ENCODE measurements at regions not wholly inside any gene's neighbourhood (a gene's known extent, or its start where the extent isn't known, plus 50 kb on each side); places are given as distances from the start of the nearest gene placed in this dataset.

DNA sequence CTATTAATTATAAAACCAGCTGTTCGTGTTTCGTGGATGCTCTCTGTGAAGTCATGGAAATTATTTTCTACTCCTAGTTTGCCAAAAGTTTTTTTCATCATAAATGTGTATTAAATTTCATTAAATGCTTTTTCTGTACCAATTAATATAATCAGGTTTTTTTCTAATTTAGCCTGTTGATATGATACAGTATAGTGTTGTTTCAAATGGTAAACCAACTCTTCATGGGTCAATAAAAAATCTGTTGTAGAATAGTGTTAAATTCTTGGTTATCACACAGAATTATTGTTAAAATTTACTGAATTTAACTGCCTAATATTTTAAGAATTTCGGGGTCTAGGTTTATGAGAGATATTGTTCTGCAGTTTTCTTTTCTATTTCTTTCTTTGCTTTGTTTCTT is 505.9 kb upstream of the MANEA start:
- DNase-seq = no peak

DNA sequence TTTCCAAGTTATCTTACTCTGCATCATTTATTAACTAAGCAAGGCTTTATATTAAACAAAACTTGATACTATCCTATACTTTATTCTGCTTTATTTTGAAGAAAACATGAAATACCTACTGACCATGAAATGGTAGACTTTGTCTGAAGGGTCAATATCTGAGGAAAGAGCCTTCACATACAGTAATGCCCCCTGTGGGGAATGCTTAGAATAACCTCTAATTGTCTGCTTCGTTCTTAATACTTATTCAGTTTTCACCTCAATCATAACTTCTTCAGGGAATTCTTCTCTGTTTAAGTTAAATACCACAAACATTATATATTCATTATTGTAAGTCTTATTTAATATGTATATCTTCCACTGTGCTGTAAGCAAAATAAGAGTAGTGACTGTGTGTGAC is 498.9 kb upstream of the MANEA start:
- DNase-seq = no peak

DNA sequence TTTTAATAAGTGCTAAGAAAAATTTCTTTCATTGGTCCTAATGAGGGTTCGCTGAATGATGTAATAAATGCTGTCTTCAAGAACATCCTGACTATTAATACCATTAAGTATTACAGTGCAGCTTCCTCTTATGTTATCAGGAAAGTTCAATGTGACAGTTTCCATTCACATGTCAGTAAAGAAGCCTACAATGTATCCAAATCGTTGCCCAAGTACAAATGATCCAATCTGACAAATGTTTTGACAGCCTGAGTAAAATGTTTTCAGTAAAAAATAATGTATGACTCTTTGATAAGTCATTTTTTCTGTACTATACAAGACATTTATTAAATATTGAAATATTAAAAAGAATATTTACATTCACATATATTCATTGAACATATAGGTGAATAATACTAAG is 496.1 kb upstream of the MANEA start:
- no peak for DNase-seq

DNA sequence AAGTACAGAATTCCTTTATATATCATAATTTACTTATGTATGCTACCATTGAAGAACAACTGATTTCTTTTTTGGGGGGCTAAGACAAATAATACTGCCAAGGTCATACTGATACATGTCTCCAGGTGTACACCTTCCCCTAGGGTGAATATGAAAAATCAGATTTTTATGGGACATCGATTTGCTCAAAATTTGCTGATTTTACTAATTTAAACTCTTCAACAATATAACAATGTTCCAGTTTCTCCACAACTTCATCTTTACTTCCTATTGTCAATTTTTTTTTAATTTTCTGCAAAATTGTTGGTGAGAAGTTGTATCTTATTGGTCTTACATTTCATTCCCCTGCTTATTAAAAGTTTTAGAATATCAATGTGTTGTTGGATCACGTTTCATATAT is 495.4 kb upstream of the MANEA start:
- no peak for DNase-seq

DNA sequence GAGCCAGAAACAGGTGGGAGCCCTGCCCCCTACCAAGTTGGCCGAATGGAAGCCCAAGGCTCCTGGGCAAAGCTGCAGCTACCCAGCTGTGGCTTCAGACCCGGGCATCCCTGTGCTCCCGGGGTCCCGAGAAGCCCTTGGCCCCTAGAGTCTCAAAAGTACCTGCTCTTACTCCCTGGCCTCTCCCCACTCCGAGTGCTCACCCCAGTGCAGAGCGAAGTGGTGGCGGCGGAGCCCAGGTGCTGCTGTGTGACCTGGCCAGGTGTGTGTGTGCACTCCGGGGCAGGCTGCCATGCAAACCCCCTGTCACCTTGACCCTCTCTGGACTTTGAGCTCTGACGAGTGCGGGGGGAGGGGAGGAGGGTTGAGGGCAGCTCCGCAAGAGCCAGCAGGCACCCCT is 493.8 kb upstream of the MANEA start:
- DNase-seq = no peak

DNA sequence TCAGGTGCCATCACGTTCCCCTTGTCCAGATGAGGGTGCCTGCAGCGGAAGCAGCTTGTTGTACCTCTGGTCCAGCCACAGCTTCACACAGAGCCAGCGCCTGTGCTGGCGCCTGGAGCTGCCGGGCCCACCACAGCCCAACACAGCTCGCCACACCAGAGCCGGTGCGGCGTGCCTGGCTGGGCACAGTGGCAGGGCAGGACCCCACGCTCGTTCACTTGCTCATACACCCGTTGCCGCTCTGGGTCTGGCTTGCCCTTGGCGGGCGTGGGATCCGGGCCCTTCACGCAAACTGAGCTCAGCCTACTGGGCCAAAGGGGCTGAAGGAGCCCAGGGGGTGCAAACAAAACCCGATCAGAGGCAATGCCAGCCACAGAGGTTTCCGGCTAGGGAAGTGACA is 492.5 kb upstream of the MANEA start:
- DNase-seq = no peak

DNA sequence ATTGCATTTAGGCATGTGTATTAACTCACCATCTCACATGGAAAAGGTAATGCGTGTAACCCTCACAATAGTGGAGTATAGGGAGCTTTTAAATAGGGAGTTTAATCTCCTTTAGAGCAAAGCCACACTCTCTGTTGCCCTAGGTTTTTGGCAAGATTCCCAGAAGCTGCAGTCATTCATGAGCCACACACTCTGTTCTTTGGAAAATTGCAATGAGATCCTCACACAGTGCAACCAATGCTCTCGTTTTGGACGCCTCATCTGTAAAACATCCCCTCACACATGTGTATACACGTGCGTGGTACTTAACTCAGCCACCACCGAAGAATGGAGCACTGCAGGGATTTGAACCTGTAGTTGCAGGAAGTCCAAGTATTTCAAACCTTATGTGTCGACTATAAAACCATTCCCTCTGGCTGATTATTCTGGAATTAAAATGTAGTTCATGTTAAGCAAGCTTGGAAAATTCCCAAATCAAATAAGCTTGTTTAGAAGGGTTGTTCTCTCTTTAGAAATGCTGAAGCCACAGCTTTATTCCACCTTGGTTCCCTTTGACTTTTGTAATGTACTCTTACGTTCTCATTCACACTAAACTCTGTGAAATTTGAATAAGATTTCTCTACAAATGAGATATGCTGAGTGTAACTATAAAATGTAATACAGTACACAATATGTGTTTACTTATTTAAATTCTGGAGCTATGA is 489.8 kb upstream of the MANEA start:
- peak; percentile 63 for DNase-seq

DNA sequence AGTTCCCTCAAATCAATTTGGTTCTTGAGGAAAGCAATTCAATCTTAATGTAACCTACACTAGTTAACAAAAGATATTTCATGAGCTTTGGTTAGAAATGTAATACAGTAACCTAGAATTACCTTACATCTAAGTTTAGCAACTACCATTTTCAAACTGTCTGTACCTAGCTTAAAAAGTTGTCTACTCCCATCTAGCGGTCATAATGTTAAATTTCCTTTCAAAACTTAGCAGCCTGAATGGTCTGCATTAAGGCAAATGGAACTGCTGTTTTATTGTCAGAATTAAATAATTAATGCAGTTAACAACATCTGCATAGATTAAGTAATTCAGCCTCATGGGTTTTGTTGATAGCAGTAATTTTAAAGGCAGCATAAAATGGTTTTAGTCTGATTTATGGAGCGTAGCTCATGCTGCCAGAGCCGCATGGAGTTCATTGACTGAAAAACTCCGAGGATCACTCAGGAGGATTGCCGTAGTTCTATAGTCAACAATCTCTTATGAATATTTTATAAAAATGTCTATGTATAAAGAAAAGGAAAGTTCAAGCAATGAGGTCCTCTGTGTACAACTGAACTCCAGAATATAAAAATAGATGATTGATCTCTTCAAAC is 485.4 kb upstream of the MANEA start:
- peak; percentile 31 for DNase-seq

DNA sequence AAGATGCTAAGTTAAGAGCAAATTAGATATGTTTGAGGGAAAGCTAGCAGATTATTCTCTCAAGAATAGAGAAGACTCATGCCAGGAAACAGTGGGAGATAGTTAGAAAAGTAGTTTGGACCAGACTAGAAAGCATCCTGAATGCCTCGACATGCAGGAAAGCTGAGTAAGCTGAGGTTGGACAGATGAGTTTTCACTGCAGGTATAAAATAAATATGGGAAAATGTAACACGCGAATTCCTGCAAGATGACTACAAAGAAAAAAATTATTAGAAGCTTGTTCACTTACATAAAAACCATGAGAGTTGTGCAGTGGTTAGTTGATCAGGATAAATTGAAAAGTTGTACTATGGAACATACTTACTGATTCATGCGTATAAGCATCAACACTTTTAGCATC is 484.2 kb upstream of the MANEA start:
- no peak for DNase-seq

DNA sequence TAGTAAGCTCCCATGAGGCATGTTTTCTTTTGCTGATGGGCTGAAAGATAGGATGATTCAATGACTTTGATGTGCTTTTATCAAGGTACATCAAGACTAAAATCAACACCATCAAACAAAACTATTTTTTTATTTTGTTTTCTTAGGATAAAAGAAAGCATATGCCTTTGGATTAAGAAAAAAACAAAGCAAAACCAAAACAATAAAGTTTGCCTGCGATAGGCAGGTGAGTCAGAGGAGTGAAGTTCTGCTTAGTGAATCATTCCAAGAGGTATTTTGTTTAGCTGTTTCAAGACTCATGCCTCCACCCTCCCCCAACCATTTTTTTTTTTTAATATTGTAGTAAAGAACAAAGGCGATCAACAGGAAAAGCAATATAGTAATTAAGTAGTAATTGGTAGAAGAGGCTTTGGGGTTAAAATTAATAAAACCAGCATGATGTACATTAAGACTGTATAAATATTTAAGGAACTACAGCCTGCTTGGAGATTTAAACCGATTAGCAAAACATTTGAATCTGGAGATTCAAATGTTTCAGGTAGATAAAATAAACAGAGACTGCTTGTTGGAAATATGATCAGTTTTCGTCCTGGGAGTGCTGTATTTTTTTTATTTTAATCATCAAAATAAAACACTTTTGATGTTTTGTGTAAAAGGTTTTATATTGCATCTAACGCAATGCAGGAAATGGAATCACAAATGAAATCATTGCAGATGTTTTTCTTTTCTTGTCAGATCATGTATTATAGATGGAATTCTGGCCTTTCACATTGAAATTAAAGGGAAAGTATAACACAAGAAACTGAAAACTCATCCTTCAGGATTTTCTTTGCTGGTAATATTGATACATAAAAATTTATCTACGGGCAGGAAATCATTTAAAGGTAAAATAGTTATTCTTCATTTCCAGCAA is 482.3 kb upstream of the MANEA start:
- no peak for DNase-seq

DNA sequence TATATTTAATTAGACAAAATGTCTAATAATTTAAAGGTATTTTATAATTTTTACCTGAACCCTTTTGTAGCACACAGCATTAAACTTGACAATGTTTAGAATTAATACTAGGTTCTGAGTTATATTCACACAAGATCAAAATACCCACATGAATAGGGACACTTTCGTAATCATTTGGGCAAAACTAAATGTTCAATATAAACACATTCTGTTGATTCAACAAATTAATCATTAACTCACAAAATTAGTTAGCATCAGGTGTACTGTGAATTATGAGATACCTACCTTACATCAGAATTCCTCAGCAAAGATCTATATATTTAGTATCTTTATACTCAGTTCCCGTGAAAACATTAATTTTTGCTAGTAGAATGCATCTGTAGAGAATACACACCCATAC is 481.5 kb upstream of the MANEA start:
- no peak for DNase-seq

DNA sequence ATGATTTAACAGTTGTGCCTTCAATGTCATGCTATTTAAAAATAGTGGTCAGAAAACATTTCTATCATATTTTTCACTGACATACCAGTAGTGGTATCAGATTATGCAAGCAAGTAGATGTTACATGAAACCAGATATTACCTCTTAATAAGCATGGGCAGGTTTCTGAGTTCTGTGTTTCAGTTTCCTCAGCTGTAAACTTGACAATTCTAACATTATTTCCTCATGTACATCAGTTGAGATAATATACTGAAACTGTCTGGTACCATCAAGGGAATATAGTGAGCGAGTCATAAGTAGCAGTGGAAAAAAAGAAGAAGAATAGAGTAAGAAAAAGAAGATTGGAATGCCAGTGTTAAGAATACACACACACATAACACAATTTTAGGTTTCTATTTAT is 477.9 kb upstream of the MANEA start:
- no peak for DNase-seq

DNA sequence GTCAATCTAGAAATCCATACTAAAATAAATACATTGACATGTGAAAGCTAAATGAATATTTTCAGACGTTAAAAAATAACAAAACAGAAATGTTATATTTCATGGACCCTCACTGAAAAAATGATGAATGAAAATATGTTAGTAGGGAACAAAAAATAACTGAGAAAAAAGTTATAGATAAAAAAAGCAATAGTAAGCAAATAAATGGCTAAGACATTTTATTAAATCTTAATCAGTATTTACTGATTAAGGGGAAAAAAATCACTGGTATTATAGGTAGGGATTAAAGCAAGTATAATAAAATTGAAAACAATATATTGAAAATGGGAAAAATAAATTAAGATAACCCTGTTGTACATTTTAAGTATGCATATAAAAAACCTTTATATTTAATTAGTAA is 468.1 kb upstream of the MANEA start:
- no peak for DNase-seq

DNA sequence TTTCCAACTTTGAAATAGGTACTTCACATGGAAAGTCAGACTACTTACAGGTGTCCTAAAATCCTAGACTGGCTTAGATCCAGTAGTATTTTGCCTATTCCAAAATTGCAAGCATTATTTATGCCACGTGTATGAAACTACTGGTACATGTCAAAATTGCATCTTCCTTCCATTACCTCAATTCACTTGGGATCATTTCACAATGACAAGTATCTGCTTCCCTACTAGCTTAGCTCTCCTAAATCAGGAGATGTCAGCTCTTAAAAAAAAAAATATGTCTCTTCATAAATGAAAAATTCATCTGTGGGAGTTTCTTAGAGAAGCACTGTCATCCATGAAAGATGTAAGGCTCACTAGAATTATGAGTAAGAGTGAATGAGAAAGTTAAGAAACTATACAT is 466.6 kb upstream of the MANEA start:
- DNase-seq = no peak

DNA sequence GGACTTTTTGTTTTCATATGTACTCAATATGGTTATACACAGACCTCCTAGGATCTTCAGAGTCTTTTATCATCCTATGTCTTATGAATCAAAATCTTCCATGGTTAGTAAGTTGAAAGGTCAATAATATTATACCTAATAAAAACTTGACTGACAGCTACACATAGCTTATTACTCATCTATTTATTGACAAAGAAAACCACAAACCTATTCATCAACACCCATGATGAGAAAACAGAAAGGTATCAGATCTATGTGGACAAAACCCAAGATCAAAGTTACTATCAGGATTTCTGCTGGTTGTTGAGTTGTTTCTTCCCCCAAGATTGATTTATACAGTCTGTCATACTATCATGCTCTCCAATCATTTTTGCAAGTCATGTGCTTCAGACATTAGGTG is 460.1 kb upstream of the MANEA start:
- DNase-seq = no peak

DNA sequence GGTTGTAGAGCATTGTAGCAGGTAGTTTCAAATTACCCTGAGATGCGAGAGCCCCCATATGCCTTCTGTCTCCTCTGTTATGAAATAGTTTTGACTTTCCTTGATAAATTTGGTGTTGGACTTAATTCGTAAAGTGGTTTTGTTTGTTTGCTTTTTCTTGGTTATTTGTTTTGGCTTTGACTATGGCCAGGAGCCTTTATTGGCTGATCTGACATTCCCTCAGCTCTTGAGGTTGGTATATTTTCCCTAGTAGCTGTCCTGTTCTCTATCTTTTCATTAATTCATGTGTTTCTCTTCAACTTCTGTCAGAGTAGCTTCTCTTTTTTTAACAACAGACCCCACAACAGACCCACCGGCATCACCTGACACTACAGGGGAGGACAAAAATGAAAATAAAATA is 457.4 kb upstream of the MANEA start:
- DNase-seq = no peak

DNA sequence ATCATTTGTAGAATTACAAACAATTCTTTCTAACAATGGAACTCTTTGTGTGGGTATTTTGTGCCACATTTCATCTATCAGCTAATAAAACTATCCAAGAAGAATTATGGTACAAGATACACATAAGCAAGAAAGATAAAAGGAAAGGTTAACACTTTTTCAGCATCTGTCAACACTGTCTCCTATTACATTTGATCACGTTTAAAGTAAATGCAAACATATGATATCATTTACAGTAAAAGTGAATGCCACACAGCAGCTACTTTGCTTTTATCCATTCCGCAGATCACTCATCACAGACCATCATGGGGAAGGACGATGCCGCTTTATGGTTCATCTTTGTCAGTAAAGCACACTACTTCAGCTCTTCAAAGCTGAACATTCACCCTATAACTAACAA is 456.4 kb upstream of the MANEA start:
- DNase-seq = no peak

DNA sequence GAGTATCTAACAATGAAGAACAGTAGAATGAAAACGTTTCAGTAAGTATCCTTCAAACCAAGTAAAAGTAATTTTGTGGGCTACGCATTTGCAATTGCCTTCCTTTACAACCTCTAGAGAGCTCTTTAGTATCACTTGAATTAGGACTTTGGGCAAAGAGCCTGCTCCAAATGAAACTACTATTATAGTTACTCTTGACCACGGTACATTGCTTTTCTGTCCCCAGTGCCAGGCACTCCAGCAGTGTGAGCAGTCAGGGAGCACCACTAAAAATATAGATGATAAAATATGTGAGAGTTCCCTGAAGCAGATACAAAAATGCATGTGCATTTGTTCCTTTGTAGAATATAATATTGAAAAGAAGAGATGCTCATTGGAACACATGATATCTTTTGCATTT is 450.1 kb upstream of the MANEA start:
- no peak for DNase-seq

DNA sequence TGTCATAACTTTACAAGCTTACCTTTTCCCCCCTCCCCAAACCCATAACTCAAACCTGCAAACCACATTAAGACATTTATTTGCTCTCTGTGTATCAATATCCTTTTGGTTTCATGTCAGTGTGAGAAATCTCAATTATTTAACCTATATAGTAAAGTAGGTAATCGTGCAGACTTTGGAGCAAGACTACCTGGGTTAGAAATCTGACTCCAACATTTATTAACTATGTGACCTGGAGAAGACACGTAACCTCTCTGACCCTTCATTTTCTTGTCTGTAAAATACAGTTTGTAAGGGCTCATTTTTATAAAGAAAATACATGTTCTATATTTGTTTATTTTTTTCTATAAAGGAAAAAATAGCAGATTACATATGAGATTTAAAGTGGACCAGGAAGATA is 448.9 kb upstream of the MANEA start:
- no peak for DNase-seq

DNA sequence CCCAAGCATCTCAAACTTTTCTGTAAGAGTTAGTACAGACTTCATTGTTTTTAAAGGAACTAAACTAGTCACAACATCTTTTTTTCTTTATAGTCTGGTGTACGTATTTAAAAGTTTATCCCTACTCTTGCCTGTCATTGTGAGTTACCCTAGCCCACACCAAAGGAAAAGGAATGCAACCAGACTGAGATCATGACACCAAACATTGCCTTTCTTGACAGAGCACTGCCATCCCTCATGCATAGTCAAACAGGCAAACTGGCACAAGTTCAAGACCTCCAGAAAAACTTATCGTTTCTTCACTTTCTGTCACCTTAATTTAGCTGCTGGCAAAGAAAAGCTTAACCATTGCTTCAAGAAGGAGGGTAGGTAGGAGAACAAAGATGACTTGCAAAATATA is 448.4 kb upstream of the MANEA start:
- DNase-seq = no peak

DNA sequence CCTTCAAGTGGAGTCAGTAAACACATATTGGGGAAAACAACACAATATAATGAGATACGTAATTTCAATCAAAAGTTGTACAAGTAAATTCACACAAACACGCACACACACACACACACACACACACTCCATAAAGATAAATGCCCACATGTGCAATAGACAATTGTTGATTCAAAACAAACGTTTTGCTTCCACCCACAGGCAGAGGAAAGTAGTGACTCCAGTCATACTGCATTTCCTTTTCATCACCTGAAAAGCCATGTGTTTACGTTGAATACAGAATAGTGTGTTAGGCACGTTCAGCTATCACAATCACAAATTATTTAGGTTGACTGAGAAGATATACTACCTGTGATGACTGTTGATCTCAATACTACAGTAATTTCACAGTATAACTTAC is 443.8 kb upstream of the MANEA start:
- DNase-seq = no peak

DNA sequence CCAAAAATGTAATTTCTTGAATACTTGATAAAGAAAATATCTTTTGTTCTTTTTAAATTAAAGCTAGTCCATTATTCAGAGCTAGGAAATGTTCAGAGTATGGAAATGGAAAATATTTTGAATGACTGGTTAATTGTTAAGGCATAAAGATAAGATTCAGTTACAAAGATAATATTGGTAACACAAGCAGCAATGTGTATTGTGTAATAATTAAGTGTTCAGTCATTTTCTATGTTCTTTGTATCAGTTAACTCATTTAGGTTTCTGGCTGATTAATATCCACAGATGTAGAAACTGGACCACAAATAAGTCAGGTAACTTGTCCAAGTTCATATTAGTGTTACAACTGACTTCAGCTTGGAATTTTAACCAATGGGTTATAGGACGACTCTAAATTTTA is 442.2 kb upstream of the MANEA start:
- no peak for DNase-seq

DNA sequence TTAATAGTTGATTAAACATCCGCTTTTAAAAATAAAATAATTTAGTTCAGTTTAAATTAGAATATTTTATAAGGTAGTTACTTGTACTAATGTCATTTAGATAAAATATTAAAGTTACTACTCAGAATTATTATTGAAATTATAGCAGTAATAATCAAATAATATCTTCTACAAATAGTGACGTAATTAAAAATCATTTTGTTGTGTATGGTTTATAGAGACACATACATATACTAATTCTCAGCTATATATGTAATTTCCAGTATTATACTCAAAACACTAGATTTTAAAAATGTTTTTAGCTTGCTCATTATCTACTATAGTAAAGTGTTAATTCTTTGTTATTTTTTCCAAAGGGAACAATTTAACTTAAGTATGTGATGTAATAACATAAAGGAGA is 435.2 kb upstream of the MANEA start:
- DNase-seq = no peak

DNA sequence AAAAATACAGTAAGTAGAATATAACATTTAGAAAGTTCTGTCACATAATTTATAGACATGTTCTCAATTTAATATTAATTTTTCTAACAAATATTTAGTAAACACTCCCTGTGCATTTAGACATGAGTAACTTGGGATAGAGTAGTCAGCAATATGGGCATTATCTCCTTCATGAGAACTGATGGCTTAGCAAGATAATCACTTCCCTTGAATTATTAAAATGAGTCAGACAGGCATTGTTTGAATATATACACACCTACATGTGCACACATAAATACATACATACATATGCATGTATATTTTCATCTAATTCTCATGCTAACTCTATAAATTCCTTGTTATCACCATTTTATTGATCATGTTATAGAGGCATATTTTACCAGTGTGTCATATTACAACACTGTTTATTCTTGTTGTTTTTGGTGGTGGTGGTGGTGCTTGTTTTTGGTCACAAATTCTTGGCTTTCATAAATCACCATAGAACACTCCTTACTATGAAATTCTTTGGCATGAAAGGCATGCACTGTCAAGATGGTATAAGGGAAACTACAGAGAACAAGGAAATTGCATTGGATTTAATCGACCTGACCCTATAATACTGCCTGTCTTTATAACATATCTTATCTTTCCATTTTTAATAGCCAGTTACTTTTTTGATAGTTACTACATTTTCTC is 434.5 kb upstream of the MANEA start:
- no peak for DNase-seq

All from NCI-H1417 treated with DMSO at 0.1 percent for 48 hours (cell line).